ENCODE measurements at regions not wholly inside any gene's neighbourhood (a gene's known extent, or its start where the extent isn't known, plus 50 kb on each side); places are given as distances from the start of the nearest gene placed in this dataset.

- DNase-seq (ENCODE audit: low read depth in 2 of 2, low spot score in 1 of 2) = no peak
Observed at GRCh38 chr3:104526901-104527401, 839.8 kb upstream of the ALCAM start.

GRCh38 chr3:104530934-104531333 lies 835.8 kb upstream of the ALCAM start:
- DNase-seq (ENCODE audit: low read depth in 2 of 2, low spot score in 1 of 2) = no peak

DNA sequence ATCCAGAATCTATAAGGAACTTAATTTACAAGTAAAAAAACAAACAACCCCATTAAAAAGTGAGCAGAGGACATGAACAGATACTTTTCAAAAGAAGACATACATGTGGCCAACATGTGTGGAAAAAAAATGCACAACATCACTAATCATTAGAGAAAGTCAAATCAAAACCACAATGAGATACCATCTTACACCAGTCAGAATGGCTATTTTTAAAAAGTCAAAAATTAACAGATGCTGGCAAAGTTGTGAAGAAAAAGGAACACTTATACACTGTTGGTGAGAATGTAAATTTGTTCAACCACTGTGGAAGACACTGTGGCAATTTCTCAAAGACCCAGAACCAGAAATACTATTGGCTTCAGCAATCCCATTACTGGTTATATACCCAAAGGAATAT lies 830.0 kb upstream of the ALCAM start:
- DNase-seq (ENCODE audit: low read depth in 2 of 2, low spot score in 1 of 2) = no peak

DNA sequence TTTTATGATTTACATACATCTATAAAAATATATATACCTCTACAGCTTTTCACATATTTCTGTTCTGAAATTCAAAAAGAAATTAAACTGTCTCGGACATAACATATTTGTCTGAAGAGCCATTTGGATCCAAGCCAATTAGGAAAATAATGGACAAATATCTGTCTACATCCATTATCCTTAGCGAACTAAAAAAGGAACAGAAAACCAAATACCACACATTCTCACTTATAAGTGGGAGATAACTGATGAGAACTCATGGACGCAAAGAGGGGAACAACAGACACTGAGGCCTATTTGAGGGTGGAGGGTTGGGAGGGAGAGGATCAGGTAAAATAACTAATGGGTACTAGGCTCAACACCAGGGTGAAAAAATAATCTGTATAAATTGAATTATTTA lies 829.4 kb upstream of the ALCAM start:
- no peak for DNase-seq (ENCODE audit: low read depth in 2 of 2, low spot score in 1 of 2)

DNA sequence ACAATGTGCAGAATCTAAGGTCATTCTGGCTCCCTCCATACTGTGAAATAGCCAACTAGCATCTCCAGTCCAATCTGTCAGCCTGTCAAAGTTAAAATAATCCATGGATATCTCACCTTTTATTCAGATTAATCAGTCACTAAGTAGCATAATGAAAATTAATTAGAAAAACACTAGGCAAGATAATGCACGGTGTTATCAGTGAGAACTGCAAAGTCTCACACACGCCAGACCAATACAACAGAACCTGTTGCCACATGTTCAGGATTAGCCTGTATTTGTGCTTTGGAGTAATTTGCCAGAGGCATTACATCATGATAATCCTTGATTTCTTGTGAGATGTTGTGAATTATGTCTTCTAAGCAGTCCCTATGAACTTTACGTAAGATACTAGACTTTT lies 820.4 kb upstream of the ALCAM start:
- no peak for DNase-seq (ENCODE audit: low read depth in 2 of 2, low spot score in 1 of 2)

DNA sequence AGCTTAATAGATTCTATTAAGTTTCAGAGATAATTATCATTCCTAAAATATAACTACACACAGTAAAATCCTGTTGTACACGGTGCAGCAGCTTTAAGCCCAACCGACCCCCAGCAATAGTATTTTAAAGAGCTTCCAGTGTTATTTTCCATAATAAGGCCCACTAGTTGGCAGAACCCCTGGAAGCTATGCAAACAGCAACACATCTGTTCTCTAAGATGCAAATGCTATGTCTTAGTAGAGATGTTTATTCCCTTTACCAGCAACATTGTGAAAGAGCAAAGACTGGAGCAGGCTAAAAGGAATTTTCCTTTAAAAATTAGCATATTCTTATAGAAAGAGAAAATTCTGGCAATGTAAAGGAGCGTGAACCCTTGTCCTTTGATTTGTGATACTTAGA lies 819.7 kb upstream of the ALCAM start:
- DNase-seq (ENCODE audit: low read depth in 2 of 2, low spot score in 1 of 2) = no peak

- DNase-seq (ENCODE audit: low read depth in 2 of 2, low spot score in 1 of 2) = no peak
Observed at GRCh38 chr3:104548401-104548800, 818.3 kb upstream of the ALCAM start.

GRCh38 chr3:104549099-104549714 lies 817.5 kb upstream of the ALCAM start:
- DNase-seq (ENCODE audit: low read depth in 2 of 2, low spot score in 1 of 2) = no peak

DNA sequence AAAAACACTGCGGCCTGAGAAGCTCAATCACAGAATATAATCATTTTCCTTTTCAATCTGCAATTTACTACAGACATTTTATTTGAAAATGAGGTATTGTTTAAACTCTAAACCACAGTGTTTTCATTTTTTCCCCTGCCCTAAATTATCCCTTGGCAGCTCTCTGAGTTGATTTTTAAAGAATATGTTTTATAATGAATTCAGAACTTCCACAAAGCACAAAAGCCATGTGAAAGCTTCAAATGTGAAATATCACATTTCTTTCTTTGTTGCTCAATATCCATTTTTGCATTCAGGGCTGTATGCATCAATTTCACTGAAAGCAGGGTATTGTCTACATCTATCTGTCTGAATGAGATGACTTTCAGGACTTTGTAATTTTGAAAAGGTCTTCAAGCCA lies 813.6 kb upstream of the ALCAM start:
- DNase-seq (ENCODE audit: low read depth in 2 of 2, low spot score in 1 of 2) = no peak

DNA sequence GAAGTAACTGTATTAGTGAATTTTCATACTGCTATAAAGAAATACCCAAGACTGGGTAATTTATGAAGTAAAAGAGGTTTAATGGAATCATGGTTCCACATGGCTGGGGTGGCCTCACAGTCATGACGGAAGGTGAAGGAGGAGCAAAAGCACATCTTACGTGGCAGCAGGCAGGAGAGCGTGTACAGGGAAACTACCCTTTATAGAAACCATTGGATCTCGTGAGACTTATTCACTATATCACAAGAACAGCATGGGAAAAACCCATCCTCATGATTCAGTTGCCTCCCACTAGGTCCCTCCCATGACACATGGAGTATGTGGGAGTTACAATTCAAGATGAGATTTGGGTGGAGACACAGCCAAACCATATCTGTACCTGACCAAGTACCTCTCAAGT lies 812.3 kb upstream of the ALCAM start:
- no peak for DNase-seq (ENCODE audit: low read depth in 2 of 2, low spot score in 1 of 2)

DNA sequence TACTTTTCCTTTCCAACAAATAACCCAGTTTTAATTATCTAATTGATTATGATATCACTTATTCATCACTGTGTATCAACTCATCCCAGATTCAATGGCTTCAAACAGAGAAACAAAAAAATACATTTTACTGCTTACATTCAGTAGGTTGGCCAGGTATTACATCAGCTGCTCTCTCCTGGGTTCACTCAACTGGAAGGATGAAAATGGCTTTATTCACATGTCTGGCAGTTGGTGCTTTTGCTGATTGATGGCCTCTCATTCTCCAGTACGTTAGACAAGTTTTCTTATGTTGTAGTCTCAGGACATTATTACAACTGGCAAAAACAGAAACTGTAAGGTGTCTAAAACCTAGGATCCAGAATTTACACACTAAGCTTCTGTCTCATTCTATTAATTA lies 811.0 kb upstream of the ALCAM start:
- no peak for DNase-seq (ENCODE audit: low read depth in 2 of 2, low spot score in 1 of 2)

DNA sequence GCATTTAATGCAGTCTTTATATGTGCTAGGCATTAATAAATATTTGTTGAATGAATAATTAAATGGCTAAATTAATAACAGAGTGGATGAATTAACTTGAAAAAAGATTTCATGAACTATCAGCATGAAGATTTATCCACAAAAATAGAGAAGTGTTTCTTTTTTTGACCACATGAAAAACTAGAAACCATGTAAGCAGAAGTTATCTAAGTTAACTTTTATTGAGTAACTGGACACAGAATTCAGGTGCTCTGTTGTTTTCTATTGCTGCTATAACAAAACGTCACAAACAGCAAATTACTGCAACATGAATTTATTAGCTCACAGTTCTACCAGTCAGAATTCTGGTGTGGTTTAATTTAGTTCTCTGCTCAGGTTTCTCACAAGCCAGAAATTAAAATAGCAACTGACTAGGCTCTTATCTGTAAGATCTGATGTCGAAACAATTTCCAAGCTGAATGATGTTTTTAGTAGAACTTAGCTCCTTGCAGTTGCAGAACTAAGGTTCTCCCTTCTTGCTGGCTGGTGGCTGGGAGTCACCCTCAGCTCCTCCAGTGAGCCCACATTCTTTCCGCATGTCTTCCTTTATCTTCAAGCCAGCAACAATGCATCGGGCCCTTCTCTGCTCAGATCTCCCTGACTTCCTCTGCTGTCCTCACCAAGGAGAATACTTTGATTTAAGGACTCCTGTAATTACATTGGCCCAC lies 810.2 kb upstream of the ALCAM start:
- DNase-seq (ENCODE audit: low read depth in 2 of 2, low spot score in 1 of 2) = no peak

DNA sequence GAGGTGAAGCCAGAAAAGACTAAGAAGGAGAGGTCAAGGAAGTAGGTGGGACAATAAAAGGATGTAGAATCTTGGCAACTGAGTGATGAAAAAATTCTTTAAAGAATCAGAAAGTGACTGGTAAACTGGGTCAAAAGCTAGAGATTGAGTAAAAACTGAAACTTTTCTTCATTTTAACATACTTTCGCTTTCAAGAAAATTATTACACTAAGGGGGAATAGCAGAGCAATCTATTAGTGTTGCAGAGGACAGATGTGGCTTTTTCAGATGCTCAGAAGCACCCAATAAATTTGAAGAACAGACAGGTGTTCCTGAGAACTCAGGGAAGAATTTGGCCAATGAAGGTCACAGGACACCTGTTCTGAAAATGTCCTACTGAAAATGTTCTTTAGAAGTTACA lies 805.4 kb upstream of the ALCAM start:
- no peak for DNase-seq (ENCODE audit: low read depth in 2 of 2, low spot score in 1 of 2)

DNA sequence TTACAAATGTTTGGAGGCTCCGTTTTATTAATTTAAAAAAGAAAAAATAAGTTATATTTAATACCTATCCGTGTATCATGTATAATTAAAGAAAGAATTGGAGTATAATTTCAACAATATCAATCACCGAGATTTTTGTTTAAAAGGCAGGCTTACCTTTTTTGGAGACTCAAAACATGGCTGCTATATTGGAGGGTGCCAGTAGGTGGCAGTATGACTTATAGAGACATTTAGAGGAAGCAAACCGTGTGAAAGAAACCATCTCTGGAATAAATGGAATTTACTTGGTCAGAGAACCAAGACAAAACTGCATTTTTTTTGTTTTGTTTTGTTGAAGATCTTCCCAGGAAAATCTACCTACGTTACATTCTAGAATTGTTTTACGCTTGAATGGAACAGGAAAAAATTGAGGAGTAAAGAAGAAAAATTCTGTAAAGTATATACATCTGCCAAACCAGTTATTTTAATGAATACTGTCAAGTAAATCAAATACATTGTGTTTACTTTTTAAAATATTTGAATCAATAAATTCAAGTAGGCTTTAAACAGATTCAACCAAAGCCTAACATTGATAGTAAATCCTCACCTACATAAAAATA lies 802.6 kb upstream of the ALCAM start:
- DNase-seq (ENCODE audit: low read depth in 2 of 2, low spot score in 1 of 2) = peak; percentile 8 to 44

DNA sequence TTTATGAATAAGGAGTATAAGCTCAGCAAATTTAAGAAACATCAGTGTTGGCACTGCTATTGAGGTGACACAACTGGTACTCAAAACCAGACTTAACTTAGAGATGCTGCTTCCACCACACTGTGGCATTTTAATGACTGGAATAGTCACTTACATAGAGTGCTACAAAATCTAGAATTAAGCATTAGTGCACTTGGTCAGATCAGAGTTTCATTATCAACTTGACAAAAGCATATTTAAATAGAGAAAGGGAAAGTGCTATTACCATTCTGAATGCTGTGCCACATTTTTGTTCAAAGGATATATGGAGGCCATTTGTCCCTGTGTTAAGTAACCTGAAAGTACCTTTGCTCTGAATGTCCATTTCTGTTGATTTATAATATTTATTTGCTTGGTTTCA lies 800.7 kb upstream of the ALCAM start:
- DNase-seq (ENCODE audit: low read depth in 2 of 2, low spot score in 1 of 2) = no peak

- DNase-seq (ENCODE audit: low read depth in 2 of 2, low spot score in 1 of 2) = no peak
Observed at GRCh38 chr3:104575634-104576033, 791.1 kb upstream of the ALCAM start.

DNA sequence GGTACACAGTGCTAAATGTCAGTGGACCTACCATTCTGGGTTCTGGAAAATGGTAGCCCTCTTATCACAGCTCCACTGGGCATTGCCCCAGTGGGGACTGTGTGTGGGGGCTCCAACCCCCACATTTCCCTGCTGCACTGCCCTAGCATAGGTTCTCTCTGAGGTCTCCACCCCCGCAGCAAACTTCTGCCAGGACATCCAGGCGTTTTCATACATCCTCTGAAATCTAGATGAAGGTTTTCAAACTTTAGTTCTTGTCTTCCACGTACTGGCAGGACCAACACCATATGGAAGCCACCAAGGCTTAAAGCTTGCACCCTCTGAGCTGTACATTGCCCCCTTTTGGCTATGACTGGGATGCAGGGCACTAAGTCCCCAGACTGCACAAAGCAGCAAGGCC lies 788.2 kb upstream of the ALCAM start:
- no peak for DNase-seq (ENCODE audit: low read depth in 2 of 2, low spot score in 1 of 2)

- DNase-seq (ENCODE audit: low read depth in 2 of 2, low spot score in 1 of 2) = no peak
Observed at GRCh38 chr3:104582092-104582491, 784.6 kb upstream of the ALCAM start.

GRCh38 chr3:104584682-104585081 lies 782.0 kb upstream of the ALCAM start:
- DNase-seq (ENCODE audit: low read depth in 2 of 2, low spot score in 1 of 2) = no peak

DNA sequence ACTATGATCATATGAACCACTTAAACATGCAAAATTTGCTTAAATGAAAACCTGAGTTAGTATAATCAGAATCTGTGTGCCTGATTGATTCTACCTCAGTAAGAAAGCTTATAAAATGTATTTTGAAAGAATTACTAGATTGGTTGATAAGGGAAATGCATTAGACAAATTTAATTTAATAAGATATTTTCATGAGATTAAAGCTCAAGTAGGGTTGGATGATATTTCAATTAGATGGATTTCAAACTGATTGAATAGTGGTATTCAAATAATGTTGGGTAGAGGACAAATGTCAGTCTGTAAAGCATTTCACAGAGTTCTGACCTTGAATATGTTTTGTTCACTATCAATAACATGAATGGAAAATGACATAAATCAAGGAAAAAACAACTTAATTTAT lies 780.4 kb upstream of the ALCAM start:
- no peak for DNase-seq (ENCODE audit: low read depth in 2 of 2, low spot score in 1 of 2)

- no peak for DNase-seq (ENCODE audit: low read depth in 2 of 2, low spot score in 1 of 2)
Observed at GRCh38 chr3:104588442-104588841, 778.3 kb upstream of the ALCAM start.

DNA sequence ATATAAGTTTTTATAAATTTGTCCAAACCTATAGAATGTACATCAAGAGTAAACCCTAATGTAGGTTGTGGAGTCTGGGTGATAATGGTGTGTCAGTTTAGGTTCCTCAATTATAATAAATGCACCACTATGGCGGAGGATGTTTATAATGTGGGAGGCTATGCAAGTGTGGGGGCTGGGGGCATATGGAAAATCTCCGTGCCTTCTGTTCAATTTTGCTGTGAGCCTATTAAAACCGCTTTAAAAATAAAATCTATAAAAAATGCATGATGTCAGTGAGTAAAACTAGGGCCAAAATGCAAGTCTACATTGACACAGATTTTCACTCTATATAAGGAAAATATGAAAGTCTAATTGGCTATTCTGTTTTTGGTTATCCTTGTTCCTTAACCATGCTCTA lies 774.9 kb upstream of the ALCAM start:
- DNase-seq (ENCODE audit: low read depth in 2 of 2, low spot score in 1 of 2) = no peak

- DNase-seq (ENCODE audit: low read depth in 2 of 2, low spot score in 1 of 2) = no peak
Observed at GRCh38 chr3:104594491-104594890, 772.2 kb upstream of the ALCAM start.

Measured in stimulated activated CD8-positive, alpha-beta memory T cell treated with anti-CD3 and anti-CD28 coated beads, Interleukin-4, amount 100 ng/mL, for 4 hours (primary cell).